Liver (tissue), 3 donors: ENCODE measurements at regions not wholly inside any gene's neighbourhood (a gene's known extent, or its start where the extent isn't known, plus 50 kb on each side); places are given as distances from the start of the nearest gene placed in this dataset.

Source experiments
- FOXA1 ChIP-seq: IDR thresholded peaks from 2 replicates; pipeline ENCODE4 v1.6.1; 2016; ENCODE audit warnings: antibody characterized with exemption
- HNF4A ChIP-seq, 2 donors: conservative IDR thresholded peaks; 2 replicates each; pipeline ENCODE4 v1.6.1; 2016; ENCODE audit warnings: antibody characterized with exemption in 2 of 2, mild to moderate bottlenecking in 2 of 2
- JUND ChIP-seq, 2 donors: IDR thresholded peaks; 2 replicates each; pipeline ENCODE4 v1.6.1; 2016; ENCODE audit warnings: antibody characterized with exemption in 2 of 2
- NR2F2 ChIP-seq: IDR thresholded peaks from 2 replicates; pipeline ENCODE4 v1.6.1; 2016; ENCODE audit warnings: antibody characterized with exemption
- RAD21 ChIP-seq, 2 donors: IDR thresholded peaks; 2 replicates each; pipeline ENCODE4 v1.6.1; 2016; ENCODE audit warnings: antibody characterized with exemption in 2 of 2, mild to moderate bottlenecking in 2 of 2
- TAF1 ChIP-seq: conservative IDR thresholded peaks from 2 replicates; pipeline ENCODE4 v1.6.1; 2016; ENCODE audit warnings: antibody characterized with exemption, mild to moderate bottlenecking
- YY1 ChIP-seq: IDR thresholded peaks from 2 replicates; pipeline ENCODE4 v1.6.1; 2016; ENCODE audit warnings: antibody characterized with exemption, mild to moderate bottlenecking
- TF ChIP-seq, protein P1 (sequence below): fragments of 150-350 bp; IDR thresholded peaks from 2 replicates; pipeline ENCODE4 v1.5.1; 2017; ENCODE audit warnings: improper control_type of control experiment, low read depth, low read length; ENCODE audit not compliant: missing input control
- TF ChIP-seq, protein P2 (sequence below): IDR thresholded peaks from 2 replicates; pipeline ENCODE4 v1.6.1; 2016; ENCODE audit warnings: antibody characterized with exemption, mild to moderate bottlenecking
- TF ChIP-seq, protein P3 (sequence below): IDR thresholded peaks from 2 replicates; pipeline ENCODE4 v1.6.1; 2016; ENCODE audit warnings: antibody characterized with exemption
- donor health status: healthy.
- donor health status: healthy.

DNA sequence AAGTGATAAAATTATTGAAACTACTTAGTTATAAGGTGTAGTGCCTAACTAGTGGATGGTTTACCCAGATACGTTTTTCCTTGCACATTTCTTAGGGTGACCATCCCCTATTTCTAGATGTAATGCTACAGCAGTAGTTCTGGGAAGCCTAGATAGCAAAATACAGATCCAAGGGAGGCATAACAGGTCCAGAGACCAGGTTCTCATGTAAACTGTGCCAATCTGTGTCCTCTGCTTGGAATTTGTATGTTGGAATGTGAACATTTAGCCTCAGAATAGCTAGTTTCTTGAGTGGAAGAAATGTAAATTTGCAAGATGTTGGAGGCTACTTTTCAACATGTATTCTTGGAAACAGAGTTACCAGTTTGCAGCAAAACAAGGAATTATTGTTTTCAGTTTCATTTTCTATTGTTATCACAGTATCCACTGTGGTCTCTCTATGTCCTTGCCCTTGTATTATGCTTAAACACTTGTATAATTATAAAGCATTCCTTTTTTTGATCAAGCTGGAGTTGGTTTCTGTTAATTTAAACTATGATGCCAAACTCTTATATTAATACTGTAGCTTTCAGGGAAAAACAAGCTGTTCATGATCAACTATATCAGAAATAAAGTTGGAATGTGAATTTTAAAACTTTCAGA is 102.0 kb upstream of the BRINP3 start:
- no peak for TF ChIP-seq TAF1
- TF ChIP-seq, protein P1, sequence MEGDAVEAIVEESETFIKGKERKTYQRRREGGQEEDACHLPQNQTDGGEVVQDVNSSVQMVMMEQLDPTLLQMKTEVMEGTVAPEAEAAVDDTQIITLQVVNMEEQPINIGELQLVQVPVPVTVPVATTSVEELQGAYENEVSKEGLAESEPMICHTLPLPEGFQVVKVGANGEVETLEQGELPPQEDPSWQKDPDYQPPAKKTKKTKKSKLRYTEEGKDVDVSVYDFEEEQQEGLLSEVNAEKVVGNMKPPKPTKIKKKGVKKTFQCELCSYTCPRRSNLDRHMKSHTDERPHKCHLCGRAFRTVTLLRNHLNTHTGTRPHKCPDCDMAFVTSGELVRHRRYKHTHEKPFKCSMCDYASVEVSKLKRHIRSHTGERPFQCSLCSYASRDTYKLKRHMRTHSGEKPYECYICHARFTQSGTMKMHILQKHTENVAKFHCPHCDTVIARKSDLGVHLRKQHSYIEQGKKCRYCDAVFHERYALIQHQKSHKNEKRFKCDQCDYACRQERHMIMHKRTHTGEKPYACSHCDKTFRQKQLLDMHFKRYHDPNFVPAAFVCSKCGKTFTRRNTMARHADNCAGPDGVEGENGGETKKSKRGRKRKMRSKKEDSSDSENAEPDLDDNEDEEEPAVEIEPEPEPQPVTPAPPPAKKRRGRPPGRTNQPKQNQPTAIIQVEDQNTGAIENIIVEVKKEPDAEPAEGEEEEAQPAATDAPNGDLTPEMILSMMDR, result no peak
- no peak for TF ChIP-seq NR2F2
- TF ChIP-seq JUND (IDR thresholded peaks at IDR 0.05), result no peak
- TF ChIP-seq RAD21 (IDR thresholded peaks at IDR 0.05), result no peak
- no peak for TF ChIP-seq HNF4A (conservative IDR thresholded peaks at IDR 0.05)
- no peak for TF ChIP-seq FOXA1
- TF ChIP-seq YY1, result no peak
- TF ChIP-seq, protein P2, sequence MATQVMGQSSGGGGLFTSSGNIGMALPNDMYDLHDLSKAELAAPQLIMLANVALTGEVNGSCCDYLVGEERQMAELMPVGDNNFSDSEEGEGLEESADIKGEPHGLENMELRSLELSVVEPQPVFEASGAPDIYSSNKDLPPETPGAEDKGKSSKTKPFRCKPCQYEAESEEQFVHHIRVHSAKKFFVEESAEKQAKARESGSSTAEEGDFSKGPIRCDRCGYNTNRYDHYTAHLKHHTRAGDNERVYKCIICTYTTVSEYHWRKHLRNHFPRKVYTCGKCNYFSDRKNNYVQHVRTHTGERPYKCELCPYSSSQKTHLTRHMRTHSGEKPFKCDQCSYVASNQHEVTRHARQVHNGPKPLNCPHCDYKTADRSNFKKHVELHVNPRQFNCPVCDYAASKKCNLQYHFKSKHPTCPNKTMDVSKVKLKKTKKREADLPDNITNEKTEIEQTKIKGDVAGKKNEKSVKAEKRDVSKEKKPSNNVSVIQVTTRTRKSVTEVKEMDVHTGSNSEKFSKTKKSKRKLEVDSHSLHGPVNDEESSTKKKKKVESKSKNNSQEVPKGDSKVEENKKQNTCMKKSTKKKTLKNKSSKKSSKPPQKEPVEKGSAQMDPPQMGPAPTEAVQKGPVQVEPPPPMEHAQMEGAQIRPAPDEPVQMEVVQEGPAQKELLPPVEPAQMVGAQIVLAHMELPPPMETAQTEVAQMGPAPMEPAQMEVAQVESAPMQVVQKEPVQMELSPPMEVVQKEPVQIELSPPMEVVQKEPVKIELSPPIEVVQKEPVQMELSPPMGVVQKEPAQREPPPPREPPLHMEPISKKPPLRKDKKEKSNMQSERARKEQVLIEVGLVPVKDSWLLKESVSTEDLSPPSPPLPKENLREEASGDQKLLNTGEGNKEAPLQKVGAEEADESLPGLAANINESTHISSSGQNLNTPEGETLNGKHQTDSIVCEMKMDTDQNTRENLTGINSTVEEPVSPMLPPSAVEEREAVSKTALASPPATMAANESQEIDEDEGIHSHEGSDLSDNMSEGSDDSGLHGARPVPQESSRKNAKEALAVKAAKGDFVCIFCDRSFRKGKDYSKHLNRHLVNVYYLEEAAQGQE, result no peak
- TF ChIP-seq, protein P3, sequence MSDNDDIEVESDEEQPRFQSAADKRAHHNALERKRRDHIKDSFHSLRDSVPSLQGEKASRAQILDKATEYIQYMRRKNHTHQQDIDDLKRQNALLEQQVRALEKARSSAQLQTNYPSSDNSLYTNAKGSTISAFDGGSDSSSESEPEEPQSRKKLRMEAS, result no peak
